Tibial nerve (tissue), 4 donors: ENCODE measurements at regions not wholly inside any gene's neighbourhood (a gene's known extent, or its start where the extent isn't known, plus 50 kb on each side); places are given as distances from the start of the nearest gene placed in this dataset.

ENCODE experiments used
- CTCF ChIP-seq, 5 experiments: fragments of 200-600 bp in 3 of 5; fragments of 450-650 bp in 2 of 5; sonication (generic) in 3 of 5; IDR thresholded peaks; one replicate each; pipeline ENCODE4 v1.5.1; 2016 to 2019; ENCODE audit warnings: antibody characterized with exemption in 5 of 5, mild to moderate bottlenecking in 3 of 5, moderate library complexity in 2 of 5
- EP300 ChIP-seq, 2 donors: sonication (generic); formaldehyde crosslinking; IDR thresholded peaks; one replicate each; pipeline ENCODE4 v1.6.1; 2017; ENCODE audit warnings: antibody characterized with exemption in 2 of 2, mild to moderate bottlenecking in 1 of 2
- POLR2A ChIP-seq, 2 donors: fragments of 450-650 bp; IDR thresholded peaks; one replicate each; pipeline ENCODE4 v1.6.1; 2017; ENCODE audit warnings: antibody characterized with exemption in 2 of 2, mild to moderate bottlenecking in 2 of 2, moderate library complexity in 2 of 2

DNA sequence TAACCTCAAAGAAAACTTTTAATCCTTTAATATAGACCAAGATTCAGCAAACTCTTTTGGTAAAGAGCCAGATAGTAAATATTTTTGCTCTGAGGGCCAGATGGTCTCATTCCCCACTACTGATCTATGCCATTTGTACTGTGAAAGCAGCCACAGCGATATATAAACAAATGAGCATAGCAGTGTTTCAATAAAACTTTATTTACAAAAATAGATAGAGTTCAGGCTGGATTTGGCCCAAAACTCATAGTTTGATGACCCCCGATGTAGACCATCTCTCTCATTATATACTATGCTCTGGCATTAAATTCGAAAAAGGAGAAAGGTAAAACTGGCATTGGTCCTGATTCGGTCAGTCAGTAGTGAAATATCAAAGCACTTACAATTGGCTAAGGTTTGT lies 195.8 kb upstream of the NRIP1 start:
- TF ChIP-seq CTCF (IDR thresholded peaks at IDR 0.05) (no peak), EP300 (IDR thresholded peaks at IDR 0.05) (no peak), POLR2A (IDR thresholded peaks at IDR 0.05) (no peak)
